HepG2 (cell line): ENCODE measurements at regions not wholly inside any gene's neighbourhood (a gene's known extent, or its start where the extent isn't known, plus 50 kb on each side); places are given as distances from the start of the nearest gene placed in this dataset.

Source experiments
- ATAC-seq: fragments of 200-7000 bp; cut with Tn5 transposase; 3 replicates; pipeline ENCODE4 v1.9.1; 2020; ENCODE audit warnings: mild to moderate bottlenecking, moderate library complexity
- BruUV-seq: library from RNA; stranded (reverse); fragments of 400-500 nt; replicated peaks from 2 replicates; lab custom pipeline; 2021; lab: Mats Ljungman, UMichigan
- CTCF ChIA-PET: fragments of 300-600 bp; formaldehyde crosslinking; extraction: SDS; loops from one replicate; lab custom pipeline; 2021; ENCODE audit warnings: low total read pairs, inconsistent platforms, low intra/inter-chr PET ratio; lab: Yijun Ruan, JAX
- POLR2A ChIA-PET: fragments of 350-600 bp; sonication (Branson Sonifier 250); formaldehyde crosslinking; loops from one replicate; lab custom pipeline; 2020; ENCODE audit warnings: antibody characterized with exemption, inconsistent platforms; lab: Yijun Ruan, JAX
- DNase-seq: peaks from one replicate; pipeline ENCODE4 v3.0.0-alpha.2; 2015; ENCODE audit warnings: low spot score
- FAIRE-seq: peaks from 3 replicates; lab custom pipeline; 2011; peaks lifted over from hg19 to GRCh38; lab: Jason Lieb, UNC
- H2AFZ ChIP-seq: one replicate; pipeline ENCODE4 v1.6.1; 2011; ENCODE audit warnings: low read length, inconsistent platforms
- H3K27ac ChIP-seq: fragments of 300-600 bp; 3 replicates; pipeline ENCODE4 v1.8.0; 2011; ENCODE audit warnings: mixed run types, mild to moderate bottlenecking, mixed read lengths, low read length, inconsistent platforms; ENCODE audit not compliant: insufficient read depth; ENCODE audit errors: extremely low read length
- H3K27me3 ChIP-seq, 2 experiments: fragments of 200-600 bp in 1 of 2; 2 replicates in 1 of 2; 3 replicates in 1 of 2; pipeline versions ENCODE4 v1.6.0 to v1.8.0; 2011; ENCODE audit warnings: low read length in 2 of 2, mild to moderate bottlenecking in 2 of 2, moderate library complexity in 2 of 2, inconsistent platforms in 1 of 2; ENCODE audit not compliant: insufficient read depth in 2 of 2, control insufficient read depth in 1 of 2
- H3K36me3 ChIP-seq, 2 experiments: fragments of 200-600 bp in 1 of 2; replicated peaks in 1 of 2; 2 replicates in 1 of 2; 3 replicates in 1 of 2; pipeline versions ENCODE4 v1.5.1 to v1.8.0; 2011; ENCODE audit warnings: low read length in 2 of 2, inconsistent platforms in 1 of 2; ENCODE audit not compliant: insufficient read depth in 2 of 2, control insufficient read depth in 1 of 2
- H3K4me1 ChIP-seq: 2 replicates; pipeline ENCODE4 v1.5.1; 2012; ENCODE audit warnings: low read length, inconsistent platforms; ENCODE audit not compliant: insufficient read depth
- H3K4me2 ChIP-seq: 2 replicates; pipeline ENCODE4 v1.6.0; 2011; ENCODE audit warnings: low read depth, low read length, inconsistent platforms
- H3K4me3 ChIP-seq, 3 experiments: fragments of 200-600 bp in 1 of 3; sonication (generic), shearing (Covaris generic) in 1 of 3; replicated peaks in 1 of 3; 2 replicates each; pipeline ENCODE4 v1.5.1; 2011 to 2016; ENCODE audit warnings: low read length in 3 of 3, inconsistent platforms in 2 of 3, low read depth in 2 of 3, mild to moderate bottlenecking in 2 of 3, control low read depth in 1 of 3, mixed read lengths in 1 of 3; ENCODE audit not compliant: insufficient read depth in 1 of 3
- H3K79me2 ChIP-seq: one replicate; pipeline ENCODE4 v1.6.1; 2011; ENCODE audit warnings: low read length, inconsistent platforms; ENCODE audit not compliant: insufficient read depth
- H3K9ac ChIP-seq: 2 replicates; pipeline ENCODE4 v1.6.0; 2011; ENCODE audit warnings: mild to moderate bottlenecking, low read depth, low read length, inconsistent platforms; ENCODE audit not compliant: insufficient read depth
- H3K9me3 ChIP-seq: 2 replicates; pipeline ENCODE4 v1.5.1; 2012; ENCODE audit warnings: mild to moderate bottlenecking, low read length
- H4K20me1 ChIP-seq: 2 replicates; pipeline ENCODE4 v1.6.0; 2011; ENCODE audit warnings: inconsistent platforms, mild to moderate bottlenecking, low read length, moderate library complexity; ENCODE audit not compliant: insufficient read depth
- MBNL3 ChIP-seq: fragments of 250-450 bp; sonication (Bioruptor Pico); conservative IDR thresholded peaks from 2 replicates; pipeline ENCODE4 v1.8.0; 2022; ENCODE audit warnings: mild to moderate bottlenecking, inconsistent platforms
- MED13 ChIP-seq: sonication (generic); formaldehyde crosslinking; IDR thresholded peaks from 2 replicates; pipeline ENCODE4 v1.5.0; 2020; ENCODE audit warnings: missing genetic modification reagents
- NFYB ChIP-seq: sonication (generic); formaldehyde crosslinking; IDR thresholded peaks from 2 replicates; pipeline ENCODE4 v1.4.0; 2020; ENCODE audit warnings: missing genetic modification reagents
- POGZ ChIP-seq: sonication (generic); formaldehyde crosslinking; IDR thresholded peaks from 2 replicates; pipeline ENCODE4 v1.4.0; 2020; ENCODE audit warnings: mild to moderate bottlenecking, missing genetic modification reagents
- SIN3A ChIP-seq: IDR thresholded peaks from 2 replicates; pipeline ENCODE4 v1.6.1; 2011; ENCODE audit warnings: low read depth, mild to moderate bottlenecking, control low read depth, low read length, borderline replicate concordance
- ZBTB38 ChIP-seq: sonication (generic); formaldehyde crosslinking; IDR thresholded peaks from 2 replicates; pipeline ENCODE4 v1.5.1; 2020; ENCODE audit warnings: mild to moderate bottlenecking, missing genetic modification reagents
- ZNF317 ChIP-seq: sonication (generic); formaldehyde crosslinking; IDR thresholded peaks from 2 replicates; pipeline ENCODE4 v1.5.0; 2020; ENCODE audit warnings: mild to moderate bottlenecking, missing genetic modification reagents
- ZNF674 ChIP-seq: sonication (generic); formaldehyde crosslinking; IDR thresholded peaks from 2 replicates; pipeline ENCODE4 v1.5.0; 2020; ENCODE audit warnings: low read depth, mild to moderate bottlenecking, missing genetic modification reagents
- WGBS: methylation state at CpG from one replicate; pipeline ENCODE4 v1.1.6; 2017; ENCODE audit warnings: low lambda C conversion rate; 5-methylcytosine and 5-hydroxymethylcytosine counted together
- in situ Hi-C: cut with HindIII; loops from 2 replicates; pipeline ENCODE4 v1.10.0; 2017; ENCODE audit warnings: low pct_unique_long_range_greater_than_20kb; ENCODE audit not compliant: extremely low pct_ligation_motif_present
- intact Hi-C: fragments of 100-400 bp; cut with micrococcal nuclease; formaldehyde crosslinking; loops from one replicate; pipeline ENCODE4 v1.10.0; 2022; ENCODE audit not compliant: unreplicated experiment
- TF ChIP-seq, protein P1 (sequence below): sonication (generic); formaldehyde crosslinking; IDR thresholded peaks from 2 replicates; pipeline ENCODE4 v1.8.1; 2023; ENCODE audit warnings: mild to moderate bottlenecking, missing genetic modification reagents, borderline replicate concordance
- TF ChIP-seq, protein P2 (sequence below): sonication (generic); formaldehyde crosslinking; IDR thresholded peaks from 2 replicates; pipeline ENCODE4 v1.4.0; 2020; ENCODE audit warnings: missing genetic modification reagents, borderline replicate concordance
- TF ChIP-seq, protein P3 (sequence below): sonication (generic); formaldehyde crosslinking; IDR thresholded peaks from 2 replicates; pipeline ENCODE4 v1.8.0; 2023; ENCODE audit warnings: mild to moderate bottlenecking, missing genetic modification reagents

DNA sequence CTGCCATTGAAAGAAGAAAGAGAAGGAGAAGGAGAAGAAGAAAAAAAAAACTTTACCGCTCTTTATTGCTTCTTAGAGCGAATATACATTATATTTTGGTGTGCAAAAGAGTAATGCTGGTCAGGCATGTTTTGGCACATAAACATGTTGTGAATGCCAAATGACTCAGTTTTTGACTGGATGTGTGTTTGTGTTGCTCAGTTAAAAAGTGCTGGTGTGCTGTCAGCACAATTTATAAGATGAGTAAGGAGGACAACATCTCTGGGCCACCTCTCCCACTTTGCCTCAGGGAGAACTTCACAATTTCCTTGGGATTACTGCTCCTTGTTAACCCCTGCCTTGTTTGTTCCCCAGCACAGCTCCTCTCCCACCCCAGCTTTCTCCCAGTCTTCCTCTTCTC lies 584.8 kb downstream of the ETNK1 start (continued):
- TF ChIP-seq MED13, result no peak
- TF ChIP-seq, all 625 proteins: peak for 0

DNA sequence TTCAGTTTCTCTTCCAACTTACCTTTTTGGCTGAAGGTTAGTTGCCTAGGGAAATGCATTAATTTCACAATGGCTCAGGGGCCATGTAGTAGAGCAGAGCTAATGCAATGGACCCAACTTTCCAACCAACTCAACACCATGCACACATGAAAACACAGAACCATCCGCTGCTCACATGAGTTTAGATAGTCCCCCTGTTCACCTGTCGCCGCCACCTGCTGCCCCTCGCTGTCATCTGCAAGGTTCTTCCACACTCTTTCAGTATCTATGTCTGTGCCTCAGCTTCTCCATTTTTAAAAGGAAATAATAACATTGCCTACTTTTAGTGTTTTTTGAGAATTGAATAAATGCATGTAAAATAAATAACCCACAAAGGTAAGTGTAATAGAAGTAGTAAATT lies 585.6 kb downstream of the ETNK1 start:
- POLR2A ChIA-PET, result no interaction called here
- no peaks in the 10 kb centered on the region for H3K79me2 ChIP-seq
- TF ChIP-seq, protein P1, sequence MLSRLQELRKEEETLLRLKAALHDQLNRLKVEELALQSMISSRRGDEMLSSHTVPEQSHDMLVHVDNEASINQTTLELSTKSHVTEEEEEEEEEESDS (CRISPR knock-in tag), result no peak
- TF ChIP-seq MBNL3 (CRISPR knock-in tag), result no peak
- H2AFZ ChIP-seq, result no peak overlapping the region
- H3K4me2 ChIP-seq, result no peak overlapping the region
- no peak for FAIRE-seq
- H3K9ac ChIP-seq, result no peak overlapping the region
- no peak for ATAC-seq
- H3K36me3 ChIP-seq, result no peaks in the 10 kb centered on the region
- H3K27ac ChIP-seq, result no peak overlapping the region
- no peaks in the 10 kb centered on the region for H3K4me1 ChIP-seq
- no peak overlapping the region for H3K4me3 ChIP-seq
- no TSS peak for BruUV-seq
- intact Hi-C loops (no loop called here), in situ Hi-C loops (no loop called here)
- H3K9me3 ChIP-seq, result no peaks in the 10 kb centered on the region
- H4K20me1 ChIP-seq, result no peaks in the 10 kb centered on the region
- no peaks in the 10 kb centered on the region; a peak in 1 of 5 replicates for H3K27me3 ChIP-seq
- CTCF ChIA-PET, result no interaction called here
- 28% methylated on average over 4 of the region's 4 CpGs for WGBS
- DNase-seq, result no peak

DNA sequence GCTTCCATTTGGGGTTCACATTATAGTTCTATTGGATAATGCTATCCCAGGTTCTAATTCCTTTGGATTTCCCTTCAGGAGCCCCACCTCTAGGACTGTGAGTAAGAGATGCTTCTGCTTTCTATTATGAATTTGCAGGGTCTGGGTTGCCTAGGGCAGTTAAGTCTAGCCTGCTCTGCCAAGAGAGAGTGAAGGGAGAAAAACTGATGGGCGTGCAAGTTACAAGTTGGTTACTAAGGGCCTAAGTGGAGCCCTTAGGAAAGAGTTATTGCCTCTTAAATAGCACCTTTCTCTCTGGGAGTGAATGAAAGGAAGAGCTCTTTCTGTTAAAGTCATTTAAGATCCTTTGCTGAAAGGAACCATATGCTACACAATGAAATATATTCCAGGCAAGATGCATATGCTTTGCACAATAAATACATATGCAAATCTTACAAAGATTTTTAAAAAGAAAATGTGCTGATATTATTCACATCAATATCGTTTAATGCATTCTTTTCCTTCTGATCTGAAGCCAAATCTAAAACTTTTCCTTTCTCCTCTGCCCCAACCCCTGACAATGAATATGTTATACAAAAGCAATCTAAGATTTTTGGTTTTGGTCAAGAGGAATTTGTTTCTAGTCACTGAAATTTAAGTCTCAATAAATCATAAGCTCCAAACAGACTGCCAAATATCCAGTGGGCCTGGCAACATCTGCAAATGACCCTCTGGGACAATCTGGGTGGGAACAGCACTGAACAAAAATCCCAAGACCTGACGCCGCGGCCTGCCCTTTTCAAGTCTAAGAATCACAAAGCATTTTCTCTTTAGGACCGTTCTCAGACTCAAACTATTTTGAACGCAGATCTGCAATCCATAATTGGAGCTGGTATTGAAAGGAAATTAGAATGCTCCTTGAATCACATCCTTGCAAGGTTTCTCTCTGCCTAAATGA lies 586.7 kb downstream of the ETNK1 start:
- H3K9ac ChIP-seq, result no peak overlapping the region
- ATAC-seq, result no peak
- CTCF ChIA-PET, result no interaction called here
- DNase-seq, result no peak
- no peak overlapping the region for H3K4me3 ChIP-seq
- 43% methylated on average over 7 of the region's 7 CpGs for WGBS
- POLR2A ChIA-PET, result no interaction called here
- H3K36me3 ChIP-seq, result no peaks in the 10 kb centered on the region
- H2AFZ ChIP-seq, result no peak overlapping the region
- H3K27ac ChIP-seq, result no peak overlapping the region
- intact Hi-C loops (no loop called here), in situ Hi-C loops (no loop called here)
- no peaks in the 10 kb centered on the region for H3K4me1 ChIP-seq
- H4K20me1 ChIP-seq, result no peaks in the 10 kb centered on the region
- H3K4me2 ChIP-seq, result no peak overlapping the region
- H3K9me3 ChIP-seq, result no peaks in the 10 kb centered on the region
- no peaks in the 10 kb centered on the region; a peak in 1 of 5 replicates for H3K27me3 ChIP-seq
- FAIRE-seq, result no peak
- no peaks in the 10 kb centered on the region for H3K79me2 ChIP-seq
- BruUV-seq, result no TSS peak
- TF ChIP-seq, protein P2, sequence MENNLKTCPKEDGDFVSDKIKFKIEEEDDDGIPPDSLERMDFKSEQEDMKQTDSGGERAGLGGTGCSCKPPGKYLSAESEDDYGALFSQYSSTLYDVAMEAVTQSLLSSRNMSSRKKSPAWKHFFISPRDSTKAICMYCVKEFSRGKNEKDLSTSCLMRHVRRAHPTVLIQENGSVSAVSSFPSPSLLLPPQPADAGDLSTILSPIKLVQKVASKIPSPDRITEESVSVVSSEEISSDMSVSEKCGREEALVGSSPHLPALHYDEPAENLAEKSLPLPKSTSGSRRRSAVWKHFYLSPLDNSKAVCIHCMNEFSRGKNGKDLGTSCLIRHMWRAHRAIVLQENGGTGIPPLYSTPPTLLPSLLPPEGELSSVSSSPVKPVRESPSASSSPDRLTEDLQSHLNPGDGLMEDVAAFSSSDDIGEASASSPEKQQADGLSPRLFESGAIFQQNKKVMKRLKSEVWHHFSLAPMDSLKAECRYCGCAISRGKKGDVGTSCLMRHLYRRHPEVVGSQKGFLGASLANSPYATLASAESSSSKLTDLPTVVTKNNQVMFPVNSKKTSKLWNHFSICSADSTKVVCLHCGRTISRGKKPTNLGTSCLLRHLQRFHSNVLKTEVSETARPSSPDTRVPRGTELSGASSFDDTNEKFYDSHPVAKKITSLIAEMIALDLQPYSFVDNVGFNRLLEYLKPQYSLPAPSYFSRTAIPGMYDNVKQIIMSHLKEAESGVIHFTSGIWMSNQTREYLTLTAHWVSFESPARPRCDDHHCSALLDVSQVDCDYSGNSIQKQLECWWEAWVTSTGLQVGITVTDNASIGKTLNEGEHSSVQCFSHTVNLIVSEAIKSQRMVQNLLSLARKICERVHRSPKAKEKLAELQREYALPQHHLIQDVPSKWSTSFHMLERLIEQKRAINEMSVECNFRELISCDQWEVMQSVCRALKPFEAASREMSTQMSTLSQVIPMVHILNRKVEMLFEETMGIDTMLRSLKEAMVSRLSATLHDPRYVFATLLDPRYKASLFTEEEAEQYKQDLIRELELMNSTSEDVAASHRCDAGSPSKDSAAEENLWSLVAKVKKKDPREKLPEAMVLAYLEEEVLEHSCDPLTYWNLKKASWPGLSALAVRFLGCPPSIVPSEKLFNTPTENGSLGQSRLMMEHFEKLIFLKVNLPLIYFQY (CRISPR knock-in tag), result no peak
- TF ChIP-seq ZNF317 (CRISPR knock-in tag), result no peak
- TF ChIP-seq ZBTB38 (CRISPR knock-in tag), result no peak
- no peak for TF ChIP-seq NFYB (CRISPR knock-in tag)
- TF ChIP-seq SIN3A, result no peak
- TF ChIP-seq POGZ, result no peak
- no peak for TF ChIP-seq ZNF674
- TF ChIP-seq, protein P3, sequence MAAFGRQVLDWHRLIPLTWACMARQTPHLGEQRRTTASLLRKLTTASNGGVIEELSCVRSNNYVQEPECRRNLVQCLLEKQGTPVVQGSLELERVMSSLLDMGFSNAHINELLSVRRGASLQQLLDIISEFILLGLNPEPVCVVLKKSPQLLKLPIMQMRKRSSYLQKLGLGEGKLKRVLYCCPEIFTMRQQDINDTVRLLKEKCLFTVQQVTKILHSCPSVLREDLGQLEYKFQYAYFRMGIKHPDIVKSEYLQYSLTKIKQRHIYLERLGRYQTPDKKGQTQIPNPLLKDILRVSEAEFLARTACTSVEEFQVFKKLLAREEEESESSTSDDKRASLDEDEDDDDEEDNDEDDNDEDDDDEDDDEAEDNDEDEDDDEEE (CRISPR knock-in tag), result no peak
